ENCODE measurements at regions not wholly inside any gene's neighbourhood (a gene's known extent, or its start where the extent isn't known, plus 50 kb on each side); places are given as distances from the start of the nearest gene placed in this dataset.

- no peak overlapping the region for H2AK9ac ChIP-seq (replicated peaks; ENCODE audit: low read depth, low read length, poor library complexity)
- in situ Hi-C loops (cut with MboI; ENCODE audit: low sequenced_read_pairs) (no loop called here), dilution Hi-C loops (cut with HindIII; ENCODE audit: low sequenced_read_pairs, unreplicated experiment) (no loop called here), intact Hi-C loops (cut with micrococcal nuclease) (no loop called here)
- H3K36me3 ChIP-seq (ENCODE audit: control insufficient read depth, insufficient read depth, low read length), result no peaks in the 10 kb centered on the region
- H3K4ac ChIP-seq (ENCODE audit: low read depth, low read length), result no peak overlapping the region
- H2BK15ac ChIP-seq (ENCODE audit: low read depth, low read length), result no peak overlapping the region
- H2AK5ac ChIP-seq (ENCODE audit: low read depth, low read length), result no peak overlapping the region
- no peak overlapping the region for H3K14ac ChIP-seq (replicated peaks; ENCODE audit: low read depth, low read length)
- H2BK5ac ChIP-seq (ENCODE audit: low read depth, low read length, poor library complexity, severe bottlenecking), result no peak overlapping the region
- H3K23ac ChIP-seq (ENCODE audit: low read depth, low read length), result no peak overlapping the region
- H2AFZ ChIP-seq (replicated peaks; ENCODE audit: low read length, poor library complexity), result no peak overlapping the region
- H3K9me1 ChIP-seq (ENCODE audit: insufficient read depth, low read length), result no peaks in the 10 kb centered on the region
- no peak overlapping the region for H4K8ac ChIP-seq (ENCODE audit: low read depth in 2 of 2, low read length in 2 of 2)
- BruUV-seq (replicated peaks), result no TSS peak
- no peaks in the 10 kb centered on the region for H4K20me1 ChIP-seq (ENCODE audit: insufficient read depth, low read length)
- no peak for ATAC-seq (ENCODE audit: low read depth)
- no peak overlapping the region for H3K18ac ChIP-seq (ENCODE audit: low read depth, low read length)
- no peak overlapping the region for H3K27ac ChIP-seq (ENCODE audit: insufficient read depth, low read length)
- WGBS, 2 experiments (ENCODE audit: extremely low coverage in 2 of 2, insufficient read length in 1 of 2), result no CpG with 5 or more reads among the region's 2 CpGs
- H3K56ac ChIP-seq (ENCODE audit: extremely low read depth, insufficient read depth, low read length), result no peak overlapping the region
- no peak overlapping the region for H2BK120ac ChIP-seq (ENCODE audit: low read depth, low read length)
- no peaks in the 10 kb centered on the region for H3K4me1 ChIP-seq (ENCODE audit: control insufficient read depth, insufficient read depth, low read length)
- no peak for TF ChIP-seq FOS (IDR thresholded peaks at IDR 0.05; ENCODE audit: low read depth, low read length)
- no peaks in the 10 kb centered on the region for H3K9me3 ChIP-seq (ENCODE audit: control insufficient read depth, insufficient read depth, low read length)
- ChIA-PET CTCF (no interaction called here), POLR2A (ENCODE audit: unreplicated experiment) (no interaction called here)
- H3K9ac ChIP-seq (ENCODE audit: low read depth, low read length), result no peak overlapping the region
- no peak overlapping the region for H3K4me3 ChIP-seq (ENCODE audit: insufficient read depth, low read depth, low read length)
- no peak overlapping the region for H4K91ac ChIP-seq (ENCODE audit: insufficient read depth, low read depth, low read length)
- H3K4me2 ChIP-seq (ENCODE audit: low read depth, low read length), result no peak overlapping the region
- no peak for DNase-seq
- no peaks in the 10 kb centered on the region for H3K79me1 ChIP-seq (ENCODE audit: low read depth in 1 of 2, low read length in 2 of 2)
- no peak overlapping the region for H4K5ac ChIP-seq (ENCODE audit: low read depth, low read length)
- H2BK20ac ChIP-seq (ENCODE audit: low read depth, low read length), result no peak overlapping the region
- H3K27me3 ChIP-seq (ENCODE audit: control insufficient read depth, insufficient read depth, low read length), result peaks cover 4% of the 10 kb centered on the region
Measured at GRCh38 chr20:22781869-22782268, 197.5 kb upstream of the FOXA2 start.
